Stomach smooth muscle (tissue), 2 donors: ENCODE measurements at regions not wholly inside any gene's neighbourhood (a gene's known extent, or its start where the extent isn't known, plus 50 kb on each side); places are given as distances from the start of the nearest gene placed in this dataset.
"Not testable (repeated sequence)": the region's sequence is repeated elsewhere in the genome, so short reads cannot be mapped to it uniquely, and the experiment has no call there.

Experiments
- H3K27ac ChIP-seq: one replicate; pipeline ENCODE4 v1.7.0; 2013; ENCODE audit warnings: mild to moderate bottlenecking, low read length, inconsistent platforms
- H3K27me3 ChIP-seq, 2 donors: one replicate each; pipeline ENCODE4 v1.7.0; 2013; ENCODE audit warnings: low read length in 2 of 2; ENCODE audit not compliant: insufficient read depth in 2 of 2, control insufficient read depth in 1 of 2
- H3K36me3 ChIP-seq, 2 donors: one replicate each; pipeline ENCODE4 v1.7.0; 2013; ENCODE audit warnings: low read length in 2 of 2; ENCODE audit not compliant: control insufficient read depth in 2 of 2, insufficient read depth in 2 of 2
- H3K4me1 ChIP-seq: one replicate; pipeline ENCODE4 v1.7.0; 2013; ENCODE audit warnings: low read length; ENCODE audit not compliant: control insufficient read depth, insufficient read depth
- H3K4me3 ChIP-seq, 2 donors: one replicate each; pipeline ENCODE4 v1.7.0; 2013; ENCODE audit warnings: low read length in 2 of 2
- H3K9ac ChIP-seq, 2 donors: one replicate each; pipeline ENCODE4 v1.7.0; 2013; ENCODE audit warnings: low read length in 2 of 2, mild to moderate bottlenecking in 1 of 2
- H3K9me3 ChIP-seq, 2 donors: one replicate each; pipeline ENCODE4 v1.7.0; 2013; ENCODE audit warnings: low read length in 2 of 2; ENCODE audit not compliant: control insufficient read depth in 2 of 2
- donor health status: healthy.
- donor health status: Pancreatic carcinoma.

DNA sequence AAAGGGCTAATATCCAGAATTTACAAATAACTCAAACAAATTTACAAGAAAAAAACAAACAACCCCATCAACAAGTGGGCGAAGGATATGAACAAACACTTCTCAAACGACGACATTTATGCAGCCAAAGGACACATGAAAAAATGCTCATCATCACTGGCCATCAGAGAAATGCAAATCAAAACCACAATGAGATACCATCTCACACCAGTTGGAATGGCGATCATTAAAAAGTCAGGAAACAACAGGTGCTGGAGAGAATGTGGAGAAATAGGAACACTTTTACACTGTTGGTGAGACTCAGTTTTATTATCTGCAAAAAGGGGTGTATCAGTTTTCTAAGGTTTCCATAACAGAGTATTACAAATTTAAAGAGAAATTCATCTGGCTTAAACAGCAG lies 153.5 kb upstream of the ITGA1 start:
- not testable (repeated sequence) for H3K4me1 ChIP-seq, H3K9me3 ChIP-seq, H3K27ac ChIP-seq, H3K27me3 ChIP-seq, H3K36me3 ChIP-seq, H3K4me3 ChIP-seq, H3K9ac ChIP-seq

DNA sequence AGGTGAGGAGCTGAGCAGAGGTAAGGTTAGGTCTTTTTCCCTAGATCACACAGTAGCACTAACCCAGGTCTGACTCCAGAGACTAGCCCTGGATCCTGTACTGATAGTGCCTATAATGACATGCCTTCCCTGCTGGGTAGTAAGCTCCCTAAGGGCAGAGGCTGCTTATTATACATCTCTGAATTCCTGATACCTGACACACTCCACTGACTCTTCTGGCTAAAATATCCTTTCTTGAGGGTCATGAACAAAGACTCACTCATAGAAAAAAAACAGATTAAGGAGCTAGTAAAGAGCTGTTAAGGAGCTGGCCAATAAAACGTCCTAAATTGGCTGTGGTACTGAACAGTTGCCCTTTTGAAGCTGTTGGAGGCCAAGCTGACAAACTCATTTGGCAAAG lies 149.0 kb upstream of the ITGA1 start:
- Histone ChIP-seq H3K36me3 (no peaks in the 10 kb centered on the region), H3K4me3 (no peak overlapping the region), H3K9ac (no peak overlapping the region), H3K9me3 (no peaks in the 10 kb centered on the region), H3K4me1 (no peaks in the 10 kb centered on the region), H3K27ac (no peak overlapping the region), H3K27me3 (no peaks in the 10 kb centered on the region)

DNA sequence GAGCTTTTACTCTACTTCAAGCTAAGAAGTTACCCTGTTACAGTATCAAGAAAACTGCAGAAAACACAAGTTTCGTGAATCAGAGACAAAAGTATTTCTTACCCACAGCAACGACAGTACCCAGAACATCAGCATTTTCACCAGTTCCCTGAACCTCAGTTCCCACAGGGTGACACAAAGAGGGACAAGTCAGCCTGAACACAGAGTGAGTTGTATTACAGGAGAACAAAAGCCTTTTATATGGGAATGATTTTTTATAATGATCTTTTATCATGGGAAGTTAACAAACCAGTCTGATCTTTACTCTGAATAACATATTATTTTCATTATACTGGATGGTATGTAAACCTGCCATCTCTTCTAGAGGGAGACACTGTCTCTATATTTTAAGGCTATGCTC lies 139.0 kb upstream of the ITGA1 start:
- H3K9ac ChIP-seq, result no peak overlapping the region
- no peaks in the 10 kb centered on the region for H3K4me1 ChIP-seq
- no peaks in the 10 kb centered on the region for H3K36me3 ChIP-seq
- H3K27me3 ChIP-seq, result no peaks in the 10 kb centered on the region
- H3K9me3 ChIP-seq, result no peaks in the 10 kb centered on the region
- no peak overlapping the region for H3K4me3 ChIP-seq
- H3K27ac ChIP-seq, result no peak overlapping the region

DNA sequence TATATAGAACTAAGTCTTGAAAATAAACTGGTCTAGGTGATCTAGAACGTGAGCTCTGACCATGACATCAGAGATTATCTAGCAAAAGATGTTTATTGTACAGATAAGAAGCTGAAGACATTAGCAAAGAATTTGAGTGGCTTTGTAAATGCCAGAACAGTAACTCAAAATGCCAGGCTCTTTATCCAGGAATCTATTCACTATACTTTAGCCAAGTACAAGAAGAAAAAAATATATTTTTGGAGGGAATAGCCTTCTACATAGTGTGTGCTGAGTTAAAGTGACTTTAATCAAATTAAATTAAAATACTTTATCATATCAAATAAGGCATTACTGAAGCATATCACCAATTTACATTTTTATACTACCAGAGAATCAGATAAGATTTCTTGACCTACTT lies 132.6 kb upstream of the ITGA1 start:
- Histone ChIP-seq H3K4me3 (no peak overlapping the region), H3K36me3 (no peaks in the 10 kb centered on the region), H3K27me3 (no peaks in the 10 kb centered on the region), H3K9me3 (no peaks in the 10 kb centered on the region), H3K27ac (no peak overlapping the region), H3K4me1 (no peaks in the 10 kb centered on the region), H3K9ac (no peak overlapping the region)

DNA sequence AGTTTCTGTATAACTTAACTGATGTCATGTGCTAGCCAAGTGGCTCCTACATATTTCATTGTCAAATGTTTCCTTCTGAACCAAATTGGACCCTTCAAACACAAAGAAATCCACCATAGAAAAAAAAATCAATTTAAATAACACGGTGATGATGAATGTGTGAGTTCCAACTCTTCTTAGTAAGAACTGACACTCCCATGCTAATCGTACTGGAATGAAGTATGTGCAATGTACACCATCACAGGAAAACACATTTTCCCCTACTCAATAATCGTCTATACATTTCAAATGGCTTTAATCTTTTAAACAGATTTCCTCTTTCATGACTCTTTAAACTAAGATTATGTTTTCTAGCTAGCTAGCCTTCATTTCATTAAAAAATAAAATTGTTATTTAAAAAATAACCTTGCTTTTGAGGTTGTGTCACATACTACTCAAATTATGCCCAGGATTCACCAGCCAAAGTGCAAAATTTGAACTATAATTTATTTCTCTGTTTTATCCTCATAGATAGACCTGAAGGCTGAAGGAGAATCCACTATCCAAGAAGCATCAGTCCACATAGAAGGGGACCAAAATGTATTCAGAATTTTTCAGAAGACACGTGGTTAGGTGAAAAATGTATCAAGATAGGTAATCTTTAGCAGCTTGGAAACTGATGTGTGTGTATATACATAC lies 131.0 kb upstream of the ITGA1 start:
- no peak overlapping the region for H3K27ac ChIP-seq
- no peaks in the 10 kb centered on the region for H3K4me1 ChIP-seq
- H3K9ac ChIP-seq, result no peak overlapping the region
- H3K9me3 ChIP-seq, result no peaks in the 10 kb centered on the region
- no peaks in the 10 kb centered on the region for H3K36me3 ChIP-seq
- peak overlapping the region in 1 of 2 donors; percentile 50 for H3K4me3 ChIP-seq
- H3K27me3 ChIP-seq, result no peaks in the 10 kb centered on the region

DNA sequence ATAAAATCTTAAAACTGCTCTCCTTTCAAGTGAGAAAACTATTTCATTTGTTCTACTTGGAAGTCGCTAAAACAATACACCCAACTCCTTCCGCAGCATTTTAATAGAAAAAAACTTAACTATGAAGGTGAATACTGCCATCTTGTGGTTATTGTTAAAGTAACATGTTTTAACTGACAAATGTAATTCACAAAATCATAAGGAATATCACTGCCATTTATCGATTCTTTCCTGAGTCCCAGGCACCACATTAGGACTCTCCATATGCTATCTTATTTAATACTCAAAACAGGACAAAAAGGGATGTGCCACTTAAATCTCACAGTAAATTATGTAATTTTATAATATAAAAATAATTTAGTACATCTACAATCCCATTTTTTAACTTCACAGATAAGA lies 130.5 kb upstream of the ITGA1 start:
- Histone ChIP-seq H3K27me3 (no peaks in the 10 kb centered on the region), H3K9me3 (no peaks in the 10 kb centered on the region), H3K9ac (no peak overlapping the region), H3K36me3 (no peaks in the 10 kb centered on the region), H3K4me1 (no peaks in the 10 kb centered on the region), H3K27ac (no peak overlapping the region), H3K4me3 (peak overlapping the region in 1 of 2 donors; percentile 50)

DNA sequence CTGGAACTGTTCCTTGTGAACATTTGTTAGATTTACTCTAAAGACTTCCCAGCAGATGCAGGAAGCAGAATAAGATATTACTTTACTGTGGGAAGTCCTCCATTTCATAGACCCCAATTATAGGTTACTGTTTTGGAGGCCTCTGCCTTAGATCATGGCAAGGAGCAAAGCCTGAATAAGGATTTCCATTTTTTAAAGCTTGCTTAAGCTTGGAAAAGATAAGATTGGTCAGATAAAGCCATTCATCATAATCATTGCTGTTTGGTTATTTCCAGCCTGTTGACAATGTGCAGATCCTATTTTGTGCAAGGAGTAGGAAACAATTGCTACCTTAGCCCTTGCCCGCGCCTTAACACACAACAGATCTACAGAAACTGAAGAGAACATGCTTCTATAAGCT lies 129.5 kb upstream of the ITGA1 start:
- no peaks in the 10 kb centered on the region for H3K36me3 ChIP-seq
- H3K27ac ChIP-seq, result no peak overlapping the region
- no peak overlapping the region for H3K4me3 ChIP-seq
- no peaks in the 10 kb centered on the region for H3K4me1 ChIP-seq
- no peaks in the 10 kb centered on the region for H3K27me3 ChIP-seq
- H3K9ac ChIP-seq, result no peak overlapping the region
- H3K9me3 ChIP-seq, result no peaks in the 10 kb centered on the region

DNA sequence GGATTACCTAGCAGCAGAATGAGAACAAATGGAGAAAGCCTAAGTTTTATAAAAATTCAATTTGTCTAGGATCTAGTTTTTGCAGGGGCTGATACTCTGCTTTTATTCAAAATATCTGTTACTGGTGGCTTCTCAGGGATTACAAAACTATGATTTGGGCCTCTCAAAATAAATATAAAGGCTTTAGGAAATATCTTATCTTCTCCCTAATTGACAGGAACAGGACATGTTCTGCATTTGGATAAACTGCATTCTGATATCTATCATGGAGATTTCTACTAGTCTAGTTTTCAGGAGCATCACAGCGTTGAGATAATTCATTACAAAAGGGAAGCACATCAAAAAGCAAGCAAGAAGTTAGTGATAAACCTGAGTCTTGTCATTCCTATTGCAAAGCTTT lies 127.1 kb upstream of the ITGA1 start:
- Histone ChIP-seq H3K9me3 (no peaks in the 10 kb centered on the region), H3K4me3 (no peak overlapping the region), H3K4me1 (no peaks in the 10 kb centered on the region), H3K9ac (no peak overlapping the region), H3K27me3 (no peaks in the 10 kb centered on the region), H3K27ac (no peak overlapping the region), H3K36me3 (no peaks in the 10 kb centered on the region)

DNA sequence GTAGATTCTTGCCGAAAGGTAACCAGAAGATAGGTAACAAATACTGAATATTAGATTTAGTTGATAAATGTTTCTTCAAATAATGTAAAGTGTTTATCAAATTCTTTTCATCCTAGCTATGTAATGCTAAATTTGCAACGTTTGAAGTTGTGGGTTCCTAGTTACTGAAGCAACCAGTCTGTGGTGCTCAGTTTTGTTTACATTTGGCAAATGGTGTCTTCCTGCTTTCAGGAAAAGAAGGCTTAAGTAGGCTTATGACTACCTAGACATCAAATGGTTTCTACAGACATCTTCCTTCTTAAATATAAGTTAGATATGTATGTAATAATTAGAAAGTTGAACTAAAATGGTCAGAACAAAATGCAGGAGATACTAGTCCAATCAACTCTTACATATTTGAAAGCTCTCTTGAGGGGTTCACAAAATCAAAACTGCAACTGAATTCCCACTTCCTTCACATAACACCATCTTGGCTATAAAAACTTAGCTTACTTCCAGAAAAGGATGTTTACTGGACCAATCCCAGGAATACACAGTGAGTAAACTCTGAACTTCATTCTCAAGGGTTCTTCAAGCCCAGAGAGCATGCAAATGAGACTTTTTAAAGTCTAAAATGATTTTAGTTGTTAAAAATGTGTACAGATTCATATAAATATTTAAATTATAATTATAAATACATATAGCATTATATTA lies 125.7 kb upstream of the ITGA1 start:
- Histone ChIP-seq H3K27ac (no peak overlapping the region), H3K27me3 (no peaks in the 10 kb centered on the region), H3K4me3 (no peak overlapping the region), H3K36me3 (no peaks in the 10 kb centered on the region), H3K9me3 (no peaks in the 10 kb centered on the region), H3K9ac (no peak overlapping the region), H3K4me1 (no peaks in the 10 kb centered on the region)

DNA sequence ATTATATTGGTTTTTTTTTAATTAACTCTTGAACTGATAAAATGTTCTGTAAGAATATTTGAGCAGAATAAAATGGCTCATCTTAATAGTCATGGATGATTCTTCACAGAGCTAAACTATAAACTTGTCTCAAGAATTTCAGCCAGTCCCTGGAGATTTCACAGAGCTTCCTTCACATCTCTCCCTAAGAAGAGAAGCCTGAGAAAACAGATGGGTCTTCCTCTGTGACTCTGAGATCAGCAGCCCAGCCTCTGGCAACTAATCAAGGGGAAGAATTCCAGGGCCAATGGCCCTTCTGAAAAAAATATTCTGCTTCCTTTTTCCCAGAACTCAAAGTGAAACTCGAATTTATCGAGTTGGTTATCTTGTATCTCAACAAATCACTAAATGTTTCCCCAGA lies 122.2 kb upstream of the ITGA1 start:
- Histone ChIP-seq H3K4me1 (no peaks in the 10 kb centered on the region), H3K27me3 (no peaks in the 10 kb centered on the region), H3K27ac (no peak overlapping the region), H3K9me3 (no peaks in the 10 kb centered on the region), H3K36me3 (no peaks in the 10 kb centered on the region), H3K9ac (no peak overlapping the region), H3K4me3 (peak overlapping the region in 1 of 2 donors; percentile 35)

DNA sequence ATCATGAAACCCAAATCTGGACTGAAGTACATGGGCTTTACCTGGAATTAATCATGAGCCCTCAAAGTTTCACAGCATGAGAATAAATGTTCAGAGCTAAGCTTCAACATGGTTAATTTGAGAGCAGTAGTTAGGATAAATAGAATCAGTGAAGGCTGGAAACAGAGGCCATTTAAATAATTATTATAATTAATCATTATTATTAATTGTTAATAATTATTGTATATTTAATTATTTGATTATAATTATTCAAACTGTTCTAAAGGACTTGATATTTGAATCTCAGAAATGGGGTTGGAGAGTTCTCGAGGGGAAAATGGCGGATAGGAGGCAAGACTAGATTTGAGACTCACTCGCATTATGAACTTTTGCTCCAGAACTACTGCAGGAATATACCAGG lies 119.6 kb upstream of the ITGA1 start:
- H3K9me3 ChIP-seq, result no peaks in the 10 kb centered on the region
- no peaks in the 10 kb centered on the region for H3K36me3 ChIP-seq
- no peaks in the 10 kb centered on the region for H3K4me1 ChIP-seq
- H3K4me3 ChIP-seq, result no peak overlapping the region
- no peak overlapping the region for H3K27ac ChIP-seq
- H3K9ac ChIP-seq, result no peak overlapping the region
- H3K27me3 ChIP-seq, result no peaks in the 10 kb centered on the region
